ENCODE measurements at regions not wholly inside any gene's neighbourhood (a gene's known extent, or its start where the extent isn't known, plus 50 kb on each side); places are given as distances from the start of the nearest gene placed in this dataset.

- no peaks in the 10 kb centered on the region for H3K9me3 ChIP-seq
- H3K36me3 ChIP-seq: no peaks in the 10 kb centered on the region
- no peaks in the 10 kb centered on the region for H3K4me1 ChIP-seq
- no peak overlapping the region for H3K4me3 ChIP-seq
- TF ChIP-seq CTCF (IDR thresholded peaks at IDR 0.05): no peak
- H3K27ac ChIP-seq: no peak overlapping the region
- H3K27me3 ChIP-seq: no peaks in the 10 kb centered on the region
- intact Hi-C loops (cut with DNase I; ENCODE audit: low total_unique reads): no loop called here
- DNase-seq: no peak
Observed at GRCh38 chr2:47996808-47997207, 90.5 kb upstream of the FBXO11 start.

- Histone ChIP-seq H3K27ac (no peak overlapping the region), H3K4me3 (no peak overlapping the region), H3K4me1 (no peaks in the 10 kb centered on the region), H3K9me3 (no peaks in the 10 kb centered on the region), H3K36me3 (no peaks in the 10 kb centered on the region), H3K27me3 (no peaks in the 10 kb centered on the region)
- intact Hi-C loops (cut with DNase I; ENCODE audit: low total_unique reads): no loop called here
- TF ChIP-seq CTCF (IDR thresholded peaks at IDR 0.05): no peak
- DNase-seq: no peak
Observed at GRCh38 chr2:47999512-47999911, 93.2 kb upstream of the FBXO11 start.

- no peak overlapping the region for H3K27ac ChIP-seq
- no peak for TF ChIP-seq CTCF (IDR thresholded peaks at IDR 0.05)
- H3K27me3 ChIP-seq: no peaks in the 10 kb centered on the region
- no peaks in the 10 kb centered on the region for H3K9me3 ChIP-seq
- H3K4me3 ChIP-seq: no peak overlapping the region
- no peaks in the 10 kb centered on the region for H3K36me3 ChIP-seq
- intact Hi-C loops (cut with DNase I; ENCODE audit: low total_unique reads): no loop called here
- DNase-seq: no peak
- no peaks in the 10 kb centered on the region for H3K4me1 ChIP-seq
Observed at GRCh38 chr2:48001498-48001897, 95.2 kb upstream of the FBXO11 start.

GRCh38 chr2:48006094-48006493 lies 99.8 kb upstream of the FBXO11 start:
- Histone ChIP-seq H3K4me1 (no peaks in the 10 kb centered on the region), H3K27ac (no peak overlapping the region), H3K9me3 (no peaks in the 10 kb centered on the region), H3K4me3 (no peak overlapping the region), H3K36me3 (no peaks in the 10 kb centered on the region), H3K27me3 (no peaks in the 10 kb centered on the region)
- intact Hi-C loops (cut with DNase I; ENCODE audit: low total_unique reads): no loop called here
- no peak for DNase-seq
- TF ChIP-seq CTCF (IDR thresholded peaks at IDR 0.05): no peak

- no peaks in the 10 kb centered on the region for H3K9me3 ChIP-seq
- no peaks in the 10 kb centered on the region for H3K36me3 ChIP-seq
- no peaks in the 10 kb centered on the region for H3K4me1 ChIP-seq
- no peak overlapping the region for H3K4me3 ChIP-seq
- no peaks in the 10 kb centered on the region for H3K27me3 ChIP-seq
- intact Hi-C loops (cut with DNase I; ENCODE audit: low total_unique reads): no loop called here
- H3K27ac ChIP-seq: no peak overlapping the region
- DNase-seq: no peak
- no peak for TF ChIP-seq CTCF (IDR thresholded peaks at IDR 0.05)
Observed at GRCh38 chr2:48007699-48008268, 101.5 kb upstream of the FBXO11 start.

- Histone ChIP-seq H3K27ac (no peak overlapping the region), H3K4me3 (no peak overlapping the region), H3K27me3 (no peaks in the 10 kb centered on the region), H3K9me3 (no peaks in the 10 kb centered on the region), H3K4me1 (no peaks in the 10 kb centered on the region), H3K36me3 (no peaks in the 10 kb centered on the region)
- no peak for TF ChIP-seq CTCF (IDR thresholded peaks at IDR 0.05)
- intact Hi-C loops (cut with DNase I; ENCODE audit: low total_unique reads): no loop called here
- no peak for DNase-seq
Observed at GRCh38 chr2:48009256-48009655, 103.0 kb upstream of the FBXO11 start.

Measured in tibial artery (tissue), 4 donors.